GM23248 (cell line): ENCODE measurements at regions not wholly inside any gene's neighbourhood (a gene's known extent, or its start where the extent isn't known, plus 50 kb on each side); places are given as distances from the start of the nearest gene placed in this dataset.

Source experiments
- EZH2 ChIP-seq: fragments of 200-600 bp; sonication (generic); IDR thresholded peaks from 2 replicates; pipeline ENCODE4 v1.6.1; 2018; ENCODE audit warnings: antibody characterized with exemption, mild to moderate bottlenecking; ENCODE audit not compliant: insufficient read depth, poor library complexity, severe bottlenecking
- EZH2phosphoT487 ChIP-seq: fragments of 200-600 bp; sonication (generic); IDR thresholded peaks from 2 replicates; pipeline ENCODE4 v1.6.1; 2018; ENCODE audit warnings: antibody characterized with exemption, moderate library complexity, mild to moderate bottlenecking, low read depth; ENCODE audit not compliant: insufficient read depth

DNA sequence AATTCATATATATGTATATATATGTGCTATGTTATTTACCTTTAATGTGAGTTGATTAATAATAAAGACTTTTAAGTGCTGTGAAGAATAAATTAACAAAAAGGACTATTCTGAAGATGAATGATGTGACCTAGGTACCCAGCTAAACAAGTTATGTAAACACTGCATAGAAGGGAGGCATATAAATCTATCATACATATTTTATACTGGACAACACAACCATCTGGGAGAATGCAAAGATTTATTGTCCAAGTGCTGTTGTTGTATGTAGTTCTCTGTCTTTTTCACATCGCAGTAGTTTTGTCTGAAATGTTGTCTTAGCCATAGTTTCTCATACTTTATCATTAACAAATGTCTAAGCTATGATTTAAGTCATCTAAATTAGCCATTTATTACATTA is 337.6 kb downstream of the PCDH18 start:
- no peak for TF ChIP-seq EZH2
- no peak for TF ChIP-seq EZH2phosphoT487
